GM19025 (cell line): ENCODE measurements at regions not wholly inside any gene's neighbourhood (a gene's known extent, or its start where the extent isn't known, plus 50 kb on each side); places are given as distances from the start of the nearest gene placed in this dataset.

Source experiments
- ATAC-seq: cut with Tn5 transposase; IDR thresholded peaks from one replicate; pipeline ENCODE4 v1.9.1; 2021; ENCODE audit warnings: mild to moderate bottlenecking, low read depth, moderate library complexity; ENCODE audit not compliant: unreplicated experiment

DNA sequence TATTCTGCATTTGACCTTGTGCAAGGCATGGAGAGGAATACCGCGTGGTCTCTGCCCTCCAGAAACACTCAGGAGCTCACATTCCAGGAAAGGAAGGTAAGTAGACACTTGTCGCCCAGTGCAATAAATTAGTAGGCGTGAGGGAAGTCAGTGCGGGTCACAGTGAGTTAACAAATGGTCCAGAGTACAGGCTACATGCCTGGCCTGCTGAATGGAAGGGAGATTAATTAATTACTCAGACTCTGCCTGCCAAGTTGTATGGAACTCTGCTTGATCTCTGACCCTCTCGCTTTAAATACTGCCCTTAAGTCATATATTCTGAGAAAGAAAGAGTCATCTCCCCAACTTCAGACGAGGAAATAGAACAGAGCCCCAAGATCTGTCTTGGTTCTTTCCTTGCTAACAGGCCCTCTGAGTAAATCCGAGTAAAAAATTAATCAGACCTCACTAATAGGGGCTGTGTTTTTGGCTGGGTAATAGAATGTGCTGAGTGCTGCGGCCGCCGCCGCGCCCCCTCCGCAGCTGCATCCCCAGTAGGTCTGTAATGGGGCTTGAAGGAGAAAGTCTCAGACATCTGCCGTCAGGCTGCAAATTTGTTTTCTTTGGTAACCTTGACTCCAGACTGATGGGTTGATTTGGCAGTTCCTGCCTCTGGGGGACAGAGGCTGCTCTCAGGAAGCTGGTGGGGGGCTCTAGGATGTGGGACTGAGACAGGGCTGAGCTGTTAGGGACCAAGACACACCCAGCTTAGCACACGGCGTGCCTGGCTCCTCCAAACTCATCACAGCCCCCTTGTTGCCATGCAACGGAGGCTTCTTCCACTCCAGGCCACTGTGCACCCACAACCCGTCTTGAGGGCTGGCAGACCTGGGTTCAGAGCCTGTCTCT is 144.4 kb downstream of the NSG2 start:
- ATAC-seq = no peak

DNA sequence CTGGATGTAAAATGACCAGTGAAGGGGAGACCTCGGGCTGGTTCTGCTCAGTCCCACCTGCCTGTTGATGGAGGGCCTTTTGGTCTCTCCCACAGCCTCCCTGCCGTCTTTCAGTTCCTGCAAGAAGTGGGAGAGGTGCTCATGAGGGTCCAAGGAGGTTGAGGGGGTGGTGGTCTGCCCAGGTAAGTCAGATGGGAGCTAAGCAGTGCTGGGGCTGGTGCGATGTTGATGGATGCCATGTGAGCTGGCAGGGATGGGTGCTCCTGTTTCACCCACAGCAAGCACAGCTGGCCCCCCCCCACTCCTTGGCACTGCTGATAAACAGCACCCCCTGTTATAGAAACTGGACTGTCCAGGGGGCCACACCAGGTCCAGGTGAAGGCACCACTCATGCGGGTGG is 145.6 kb downstream of the NSG2 start:
- ATAC-seq = no peak

GRCh38 chr5:174191850-174192655 is 146.5 kb downstream of the NSG2 start:
- ATAC-seq = no peak

DNA sequence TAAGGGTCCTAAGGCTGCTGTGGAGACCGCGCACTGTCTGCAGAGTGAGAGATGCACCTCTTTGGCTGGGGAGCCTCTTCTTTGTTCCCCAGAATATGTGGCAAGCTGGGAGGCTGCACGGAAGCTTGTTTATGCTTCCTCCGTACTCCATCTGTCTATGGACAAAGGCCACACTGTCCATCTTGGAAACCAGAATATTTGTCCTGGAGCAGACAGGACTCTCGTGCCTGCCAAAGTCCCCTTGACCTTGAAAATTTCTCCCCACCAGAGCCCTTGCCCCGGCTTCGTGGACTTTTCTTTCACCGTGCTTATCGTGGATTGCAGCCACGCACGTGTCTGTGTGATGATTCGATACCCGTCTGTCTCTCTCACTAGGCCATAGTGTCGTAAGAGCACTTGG is 147.4 kb downstream of the NSG2 start:
- ATAC-seq = no peak

DNA sequence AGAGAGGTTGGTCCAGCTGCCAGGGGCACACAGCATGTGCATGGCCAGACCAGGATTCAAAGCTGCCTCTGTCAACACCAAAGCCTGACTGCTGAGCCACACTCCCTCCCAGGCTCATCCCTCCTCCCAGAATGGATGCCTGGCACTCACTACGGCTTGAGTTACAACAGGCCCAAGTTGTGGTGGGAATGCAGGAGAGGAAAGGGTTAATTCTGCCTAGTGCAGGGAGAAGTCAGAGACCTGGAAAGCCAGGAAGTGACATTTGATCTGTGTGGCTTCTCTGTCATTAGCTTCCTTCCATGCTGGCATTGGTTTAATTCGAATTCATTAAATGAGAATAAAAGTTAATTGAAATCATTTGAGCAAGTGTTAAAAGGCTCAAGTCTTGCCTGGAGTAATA is 150.0 kb downstream of the NSG2 start:
- ATAC-seq = no peak

DNA sequence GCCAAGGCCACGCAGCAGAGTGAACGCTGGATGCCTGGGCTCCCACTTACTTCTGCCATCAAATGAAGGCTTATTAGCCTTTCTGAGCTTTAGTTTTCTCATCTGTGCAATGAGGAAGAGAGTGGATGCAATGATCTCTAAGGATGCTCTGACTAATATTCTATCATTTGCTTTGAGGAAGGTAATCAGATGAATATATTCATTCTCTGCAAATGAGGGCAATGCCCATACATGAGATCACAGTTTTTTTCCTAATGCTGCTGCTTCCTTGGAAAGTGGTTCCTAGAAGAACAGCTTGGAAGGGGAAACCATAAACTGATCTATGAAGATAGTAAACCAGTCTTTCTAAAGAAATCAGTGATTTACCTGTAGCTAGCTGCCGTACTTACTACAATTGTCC is 152.4 kb downstream of the NSG2 start:
- no peak for ATAC-seq

GRCh38 chr5:174198541-174198940 is 153.0 kb downstream of the NSG2 start:
- ATAC-seq = no peak

DNA sequence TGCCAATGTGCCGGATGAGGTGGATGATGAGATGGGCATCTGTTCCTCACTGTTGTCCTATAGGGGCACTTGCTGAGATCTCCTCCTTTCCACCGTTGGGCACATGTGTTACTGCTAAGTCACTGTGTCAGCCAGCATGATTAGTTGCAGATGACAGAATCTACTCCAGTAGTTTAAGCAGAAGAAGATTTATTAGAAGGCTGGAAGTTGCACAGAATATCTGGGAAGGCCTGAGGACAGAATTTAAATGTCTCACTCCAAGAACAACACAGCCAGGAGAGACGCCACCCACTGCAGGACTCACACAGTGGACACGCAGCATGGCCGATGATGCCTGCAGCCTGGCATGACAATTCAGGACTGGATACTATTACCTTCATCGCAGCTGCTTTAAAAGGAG is 157.5 kb downstream of the NSG2 start:
- ATAC-seq = no peak

DNA sequence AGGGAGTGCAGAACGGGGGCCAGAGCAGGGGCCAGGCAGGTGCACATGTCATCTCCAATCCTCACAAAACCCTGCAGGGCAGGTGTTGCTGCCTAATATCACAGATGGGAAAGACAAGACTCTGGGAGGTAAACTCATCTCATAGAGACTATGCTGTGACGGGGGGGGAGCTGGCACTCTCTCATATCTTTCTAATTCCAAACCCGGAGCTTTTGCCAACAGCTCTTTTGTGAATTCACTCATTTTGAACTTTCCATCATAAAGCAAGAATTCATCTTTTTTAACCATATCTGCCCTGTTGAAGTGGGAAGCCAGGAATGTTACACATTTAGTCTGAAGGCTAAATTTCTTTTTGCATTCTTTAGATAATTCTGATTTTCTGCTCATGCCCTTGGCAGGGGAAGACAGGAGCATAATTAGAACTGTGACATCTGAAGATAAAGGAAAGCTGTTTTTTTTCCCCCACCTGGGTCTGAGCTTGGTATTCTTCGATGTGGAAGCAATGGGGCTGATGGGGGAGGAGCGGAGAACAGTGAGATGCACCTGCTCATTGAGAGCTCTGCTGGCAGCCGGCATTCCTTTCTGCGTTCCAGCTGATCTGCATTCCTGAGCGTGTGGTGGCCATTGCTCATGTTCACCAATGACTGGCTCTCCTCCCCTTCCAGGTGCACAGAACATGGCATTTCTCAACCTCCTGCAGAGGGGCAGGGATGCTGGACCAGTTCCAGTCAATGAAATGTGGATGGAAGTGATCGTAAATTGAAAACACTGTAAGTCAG is 159.2 kb downstream of the NSG2 start:
- no peak for ATAC-seq

DNA sequence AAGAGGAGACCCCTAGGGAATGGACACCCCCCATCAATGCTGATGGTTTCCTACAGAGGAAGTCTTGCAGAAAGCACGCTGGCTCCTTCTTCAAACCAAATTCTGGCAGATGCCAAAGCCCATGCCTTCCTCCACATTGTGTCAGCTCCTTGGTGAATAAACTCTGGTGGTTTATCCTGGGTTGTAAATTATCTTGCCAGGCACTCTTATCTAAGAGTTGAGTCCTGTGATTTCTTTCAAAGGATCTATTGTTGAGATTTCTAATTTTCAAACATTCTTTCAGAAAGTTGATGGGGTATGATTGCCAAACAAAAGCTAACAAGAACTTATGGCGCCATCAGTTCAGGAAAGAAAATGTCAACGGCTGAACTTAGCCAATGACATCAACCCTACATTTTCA is 160.4 kb downstream of the NSG2 start:
- no peak for ATAC-seq

- no peak for ATAC-seq
Observed at GRCh38 chr5:174210596-174211276, 165.2 kb downstream of the NSG2 start.

DNA sequence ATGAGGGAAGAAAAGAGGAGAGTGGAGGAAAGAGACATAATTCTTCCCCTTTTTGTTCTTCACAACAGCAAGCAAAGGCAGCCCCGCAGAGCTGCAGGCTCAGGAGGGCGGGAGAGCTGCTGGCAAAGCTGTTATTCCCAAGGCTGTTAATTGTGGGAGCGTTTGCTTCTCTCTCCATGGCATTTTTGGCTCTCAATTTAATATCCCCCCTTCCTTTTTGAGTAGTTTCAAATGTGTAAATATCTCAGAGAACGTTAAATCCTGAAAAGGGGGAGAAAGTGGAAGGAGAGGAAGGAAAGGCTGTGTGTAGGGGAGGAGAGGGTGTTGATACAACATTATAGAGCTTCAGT is 165.7 kb downstream of the NSG2 start:
- no peak for ATAC-seq

DNA sequence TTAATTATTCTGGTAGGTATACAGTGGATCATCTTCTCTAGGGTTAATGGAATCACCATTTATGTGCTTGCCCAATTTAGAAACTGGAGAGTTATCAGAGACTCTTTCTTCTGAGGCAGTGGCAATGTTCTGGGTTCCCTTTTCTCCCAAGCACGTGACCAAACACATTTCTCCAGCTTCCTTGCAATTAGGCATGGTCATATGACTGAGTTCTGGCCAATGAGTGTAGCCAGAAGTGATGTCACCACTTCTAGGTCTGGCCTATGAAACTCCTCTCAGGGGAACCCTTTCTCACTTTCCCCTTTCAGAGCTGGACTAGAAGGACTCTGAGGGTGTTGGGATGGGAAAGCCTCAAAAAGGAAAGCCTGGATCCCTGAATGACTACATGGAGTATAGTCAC is 172.0 kb downstream of the NSG2 start:
- ATAC-seq = no peak

DNA sequence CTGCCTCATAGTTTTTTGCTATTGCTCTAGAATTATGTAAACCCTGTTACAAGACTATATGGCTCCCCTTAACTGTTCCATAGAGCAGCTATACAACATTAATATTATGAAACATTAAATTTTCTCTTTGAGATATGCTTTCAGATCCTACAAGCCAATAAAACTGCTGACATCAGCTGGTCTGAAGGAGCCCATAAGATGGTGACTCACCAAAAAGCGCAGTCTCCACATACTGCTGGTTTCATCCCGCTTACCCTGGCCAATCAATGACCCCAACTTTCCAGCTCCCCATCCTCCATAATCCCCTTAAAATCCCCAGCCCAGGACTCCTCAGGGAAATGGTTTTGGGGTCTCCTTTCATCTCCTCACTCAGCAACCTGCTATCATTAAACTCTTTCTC is 172.7 kb downstream of the NSG2 start:
- no peak for ATAC-seq

GRCh38 chr5:174220417-174220816 is 174.9 kb downstream of the NSG2 start:
- ATAC-seq = no peak

GRCh38 chr5:174221436-174221835 is 175.9 kb downstream of the NSG2 start:
- ATAC-seq = no peak

DNA sequence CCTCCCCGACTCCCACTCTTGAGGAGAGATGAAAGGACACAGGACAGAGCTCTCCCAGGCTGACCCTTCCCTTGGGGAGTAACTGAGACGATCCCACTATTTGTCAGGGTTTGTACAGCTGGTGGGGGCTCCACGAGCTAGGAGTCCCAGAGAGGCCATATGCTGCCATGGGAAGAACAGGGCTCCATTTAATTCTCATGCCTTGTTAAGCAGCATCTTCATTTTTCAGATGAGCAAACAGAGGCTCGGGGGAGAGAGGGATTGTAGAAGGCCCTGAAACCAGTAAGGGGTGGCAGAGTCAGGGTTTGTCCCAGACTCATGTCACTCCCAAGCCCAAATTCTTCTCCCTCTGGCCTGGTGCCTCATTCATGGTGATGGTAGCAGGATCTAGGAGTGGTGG is 176.4 kb downstream of the NSG2 start:
- ATAC-seq = no peak

GRCh38 chr5:174222891-174223290 is 177.4 kb downstream of the NSG2 start:
- ATAC-seq = no peak

DNA sequence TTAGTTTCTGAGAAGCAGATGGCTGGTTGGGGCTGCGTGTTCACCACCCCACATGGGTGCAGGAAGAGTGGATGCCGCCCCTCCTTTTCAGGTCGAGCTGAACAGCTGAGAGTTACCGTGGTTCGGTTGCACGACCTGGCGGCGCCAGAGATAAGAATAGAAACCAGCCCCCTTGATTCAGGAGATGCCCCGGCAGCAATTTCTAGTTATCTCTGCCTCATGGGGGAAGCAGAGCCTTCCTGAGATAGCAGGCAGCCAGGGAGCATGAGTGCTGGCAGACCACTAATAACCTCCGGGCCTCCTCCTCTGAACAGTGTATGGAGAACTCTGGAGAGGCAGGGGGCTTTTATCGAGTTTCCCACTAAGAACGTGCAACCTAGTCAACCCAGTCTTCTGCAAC is 177.8 kb downstream of the NSG2 start:
- ATAC-seq = no peak

DNA sequence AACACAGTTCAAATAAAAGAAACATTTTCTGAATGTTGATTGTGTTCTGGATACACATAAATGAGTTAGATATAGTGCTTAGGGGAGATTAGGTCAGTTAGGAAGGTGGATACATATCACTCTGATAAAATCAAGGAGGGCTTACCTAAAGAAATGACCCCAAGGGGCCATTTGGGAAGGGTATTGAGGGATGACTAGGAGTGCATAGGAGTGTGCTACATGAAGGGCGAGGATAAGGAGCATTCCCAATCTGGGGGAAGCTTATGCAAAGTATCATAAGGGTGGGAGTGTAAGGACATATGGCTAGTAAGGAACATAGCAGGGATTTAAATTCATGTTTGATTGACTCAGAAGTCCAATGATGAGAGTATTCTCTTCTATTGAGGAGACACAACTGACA is 183.6 kb downstream of the NSG2 start:
- no peak for ATAC-seq
